ENCODE measurements at regions not wholly inside any gene's neighbourhood (a gene's known extent, or its start where the extent isn't known, plus 50 kb on each side); places are given as distances from the start of the nearest gene placed in this dataset.

DNA sequence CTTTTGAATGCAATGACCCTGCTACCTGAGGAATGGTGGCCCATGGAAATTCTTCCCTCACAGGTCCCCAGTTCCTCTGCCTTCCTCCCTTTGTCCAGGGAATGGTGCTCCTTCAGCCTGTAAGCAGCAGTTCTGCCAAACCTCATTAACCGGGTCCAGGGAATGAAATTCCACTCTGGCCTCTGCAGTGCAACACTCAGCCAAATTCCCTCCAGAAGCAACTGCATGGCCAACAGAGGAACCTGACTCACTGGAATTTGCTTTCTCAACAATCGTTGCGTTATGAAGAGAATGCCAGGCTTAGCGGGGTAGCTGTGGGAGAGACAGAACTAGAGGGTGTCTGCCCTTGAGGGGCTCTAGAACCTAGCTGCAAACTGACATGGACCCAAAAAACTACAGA is 449.4 kb upstream of the PROK2 start:
- no peaks in the 10 kb centered on the region for H3K4me1 ChIP-seq (ENCODE audit: insufficient read depth)
- no peaks in the 10 kb centered on the region for H3K36me3 Mint-ChIP-seq (ENCODE audit: low read depth)
- H3K4me3 Mint-ChIP-seq = no peak overlapping the region
- peaks cover 2% of the 10 kb centered on the region; the same call in 1 of the 3 replicates for H3K9me3 Mint-ChIP-seq
- no peak overlapping the region for H3K27ac Mint-ChIP-seq
- DNase-seq (ENCODE audit: low spot score) = no peak
- no peak overlapping the region for H3K27ac ChIP-seq (ENCODE audit: low read depth)
- H3K4me3 ChIP-seq = no peak overlapping the region
- H3K27me3 ChIP-seq (ENCODE audit: insufficient read depth) = no peaks in the 10 kb centered on the region
- H3K9me2 ChIP-seq (ENCODE audit: insufficient read depth) = peaks cover 5% of the 10 kb centered on the region; the same call in 1 of the 2 replicates
- H3K27me3 Mint-ChIP-seq (ENCODE audit: insufficient read depth, low read depth, poor library complexity) = peaks cover 2% of the 10 kb centered on the region
- no peak overlapping the region for H3K4me2 ChIP-seq
- no peaks in the 10 kb centered on the region for H3K36me3 ChIP-seq (ENCODE audit: insufficient read depth)
- peak overlapping the region; percentile 59; the same call in 1 of the 2 replicates for H2AFZ ChIP-seq
- peaks cover 2% of the 10 kb centered on the region for H3K4me1 Mint-ChIP-seq
- H4K20me1 ChIP-seq (replicated peaks; ENCODE audit: insufficient read depth) = no peaks in the 10 kb centered on the region
- ATAC-seq = no peak
- no peaks in the 10 kb centered on the region for H3K79me2 ChIP-seq (replicated peaks; ENCODE audit: insufficient read depth)
- TF ChIP-seq EZH2phosphoT487 (IDR thresholded peaks at IDR 0.05; ENCODE audit: unreplicated experiment) = no peak
- no peak for TF ChIP-seq ZNF114 (CRISPR knock-in tag; IDR thresholded peaks at IDR 0.05)
- TF ChIP-seq, protein P1, sequence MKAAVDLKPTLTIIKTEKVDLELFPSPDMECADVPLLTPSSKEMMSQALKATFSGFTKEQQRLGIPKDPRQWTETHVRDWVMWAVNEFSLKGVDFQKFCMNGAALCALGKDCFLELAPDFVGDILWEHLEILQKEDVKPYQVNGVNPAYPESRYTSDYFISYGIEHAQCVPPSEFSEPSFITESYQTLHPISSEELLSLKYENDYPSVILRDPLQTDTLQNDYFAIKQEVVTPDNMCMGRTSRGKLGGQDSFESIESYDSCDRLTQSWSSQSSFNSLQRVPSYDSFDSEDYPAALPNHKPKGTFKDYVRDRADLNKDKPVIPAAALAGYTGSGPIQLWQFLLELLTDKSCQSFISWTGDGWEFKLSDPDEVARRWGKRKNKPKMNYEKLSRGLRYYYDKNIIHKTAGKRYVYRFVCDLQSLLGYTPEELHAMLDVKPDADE (IDR thresholded peaks at IDR 0.05) = no peak
- no peak for TF ChIP-seq ZNF331 (CRISPR knock-in tag; IDR thresholded peaks at IDR 0.05; ENCODE audit: low read depth)
- TF ChIP-seq NANOG (IDR thresholded peaks at IDR 0.05; ENCODE audit: borderline replicate concordance) = no peak
- no peak for TF ChIP-seq STAT1 (IDR thresholded peaks at IDR 0.05; ENCODE audit: unreplicated experiment)
- TF ChIP-seq POLR2AphosphoS5 (IDR thresholded peaks at IDR 0.05; ENCODE audit: low read depth) = no peak
- TF ChIP-seq, protein P2, sequence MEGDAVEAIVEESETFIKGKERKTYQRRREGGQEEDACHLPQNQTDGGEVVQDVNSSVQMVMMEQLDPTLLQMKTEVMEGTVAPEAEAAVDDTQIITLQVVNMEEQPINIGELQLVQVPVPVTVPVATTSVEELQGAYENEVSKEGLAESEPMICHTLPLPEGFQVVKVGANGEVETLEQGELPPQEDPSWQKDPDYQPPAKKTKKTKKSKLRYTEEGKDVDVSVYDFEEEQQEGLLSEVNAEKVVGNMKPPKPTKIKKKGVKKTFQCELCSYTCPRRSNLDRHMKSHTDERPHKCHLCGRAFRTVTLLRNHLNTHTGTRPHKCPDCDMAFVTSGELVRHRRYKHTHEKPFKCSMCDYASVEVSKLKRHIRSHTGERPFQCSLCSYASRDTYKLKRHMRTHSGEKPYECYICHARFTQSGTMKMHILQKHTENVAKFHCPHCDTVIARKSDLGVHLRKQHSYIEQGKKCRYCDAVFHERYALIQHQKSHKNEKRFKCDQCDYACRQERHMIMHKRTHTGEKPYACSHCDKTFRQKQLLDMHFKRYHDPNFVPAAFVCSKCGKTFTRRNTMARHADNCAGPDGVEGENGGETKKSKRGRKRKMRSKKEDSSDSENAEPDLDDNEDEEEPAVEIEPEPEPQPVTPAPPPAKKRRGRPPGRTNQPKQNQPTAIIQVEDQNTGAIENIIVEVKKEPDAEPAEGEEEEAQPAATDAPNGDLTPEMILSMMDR (conservative IDR thresholded peaks at IDR 0.05; ENCODE audit: low read depth in 2 of 2) = no peak
- TF ChIP-seq, protein P3, sequence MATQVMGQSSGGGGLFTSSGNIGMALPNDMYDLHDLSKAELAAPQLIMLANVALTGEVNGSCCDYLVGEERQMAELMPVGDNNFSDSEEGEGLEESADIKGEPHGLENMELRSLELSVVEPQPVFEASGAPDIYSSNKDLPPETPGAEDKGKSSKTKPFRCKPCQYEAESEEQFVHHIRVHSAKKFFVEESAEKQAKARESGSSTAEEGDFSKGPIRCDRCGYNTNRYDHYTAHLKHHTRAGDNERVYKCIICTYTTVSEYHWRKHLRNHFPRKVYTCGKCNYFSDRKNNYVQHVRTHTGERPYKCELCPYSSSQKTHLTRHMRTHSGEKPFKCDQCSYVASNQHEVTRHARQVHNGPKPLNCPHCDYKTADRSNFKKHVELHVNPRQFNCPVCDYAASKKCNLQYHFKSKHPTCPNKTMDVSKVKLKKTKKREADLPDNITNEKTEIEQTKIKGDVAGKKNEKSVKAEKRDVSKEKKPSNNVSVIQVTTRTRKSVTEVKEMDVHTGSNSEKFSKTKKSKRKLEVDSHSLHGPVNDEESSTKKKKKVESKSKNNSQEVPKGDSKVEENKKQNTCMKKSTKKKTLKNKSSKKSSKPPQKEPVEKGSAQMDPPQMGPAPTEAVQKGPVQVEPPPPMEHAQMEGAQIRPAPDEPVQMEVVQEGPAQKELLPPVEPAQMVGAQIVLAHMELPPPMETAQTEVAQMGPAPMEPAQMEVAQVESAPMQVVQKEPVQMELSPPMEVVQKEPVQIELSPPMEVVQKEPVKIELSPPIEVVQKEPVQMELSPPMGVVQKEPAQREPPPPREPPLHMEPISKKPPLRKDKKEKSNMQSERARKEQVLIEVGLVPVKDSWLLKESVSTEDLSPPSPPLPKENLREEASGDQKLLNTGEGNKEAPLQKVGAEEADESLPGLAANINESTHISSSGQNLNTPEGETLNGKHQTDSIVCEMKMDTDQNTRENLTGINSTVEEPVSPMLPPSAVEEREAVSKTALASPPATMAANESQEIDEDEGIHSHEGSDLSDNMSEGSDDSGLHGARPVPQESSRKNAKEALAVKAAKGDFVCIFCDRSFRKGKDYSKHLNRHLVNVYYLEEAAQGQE (IDR thresholded peaks at IDR 0.05; ENCODE audit: unreplicated experiment) = no peak
- TF ChIP-seq, protein P4, sequence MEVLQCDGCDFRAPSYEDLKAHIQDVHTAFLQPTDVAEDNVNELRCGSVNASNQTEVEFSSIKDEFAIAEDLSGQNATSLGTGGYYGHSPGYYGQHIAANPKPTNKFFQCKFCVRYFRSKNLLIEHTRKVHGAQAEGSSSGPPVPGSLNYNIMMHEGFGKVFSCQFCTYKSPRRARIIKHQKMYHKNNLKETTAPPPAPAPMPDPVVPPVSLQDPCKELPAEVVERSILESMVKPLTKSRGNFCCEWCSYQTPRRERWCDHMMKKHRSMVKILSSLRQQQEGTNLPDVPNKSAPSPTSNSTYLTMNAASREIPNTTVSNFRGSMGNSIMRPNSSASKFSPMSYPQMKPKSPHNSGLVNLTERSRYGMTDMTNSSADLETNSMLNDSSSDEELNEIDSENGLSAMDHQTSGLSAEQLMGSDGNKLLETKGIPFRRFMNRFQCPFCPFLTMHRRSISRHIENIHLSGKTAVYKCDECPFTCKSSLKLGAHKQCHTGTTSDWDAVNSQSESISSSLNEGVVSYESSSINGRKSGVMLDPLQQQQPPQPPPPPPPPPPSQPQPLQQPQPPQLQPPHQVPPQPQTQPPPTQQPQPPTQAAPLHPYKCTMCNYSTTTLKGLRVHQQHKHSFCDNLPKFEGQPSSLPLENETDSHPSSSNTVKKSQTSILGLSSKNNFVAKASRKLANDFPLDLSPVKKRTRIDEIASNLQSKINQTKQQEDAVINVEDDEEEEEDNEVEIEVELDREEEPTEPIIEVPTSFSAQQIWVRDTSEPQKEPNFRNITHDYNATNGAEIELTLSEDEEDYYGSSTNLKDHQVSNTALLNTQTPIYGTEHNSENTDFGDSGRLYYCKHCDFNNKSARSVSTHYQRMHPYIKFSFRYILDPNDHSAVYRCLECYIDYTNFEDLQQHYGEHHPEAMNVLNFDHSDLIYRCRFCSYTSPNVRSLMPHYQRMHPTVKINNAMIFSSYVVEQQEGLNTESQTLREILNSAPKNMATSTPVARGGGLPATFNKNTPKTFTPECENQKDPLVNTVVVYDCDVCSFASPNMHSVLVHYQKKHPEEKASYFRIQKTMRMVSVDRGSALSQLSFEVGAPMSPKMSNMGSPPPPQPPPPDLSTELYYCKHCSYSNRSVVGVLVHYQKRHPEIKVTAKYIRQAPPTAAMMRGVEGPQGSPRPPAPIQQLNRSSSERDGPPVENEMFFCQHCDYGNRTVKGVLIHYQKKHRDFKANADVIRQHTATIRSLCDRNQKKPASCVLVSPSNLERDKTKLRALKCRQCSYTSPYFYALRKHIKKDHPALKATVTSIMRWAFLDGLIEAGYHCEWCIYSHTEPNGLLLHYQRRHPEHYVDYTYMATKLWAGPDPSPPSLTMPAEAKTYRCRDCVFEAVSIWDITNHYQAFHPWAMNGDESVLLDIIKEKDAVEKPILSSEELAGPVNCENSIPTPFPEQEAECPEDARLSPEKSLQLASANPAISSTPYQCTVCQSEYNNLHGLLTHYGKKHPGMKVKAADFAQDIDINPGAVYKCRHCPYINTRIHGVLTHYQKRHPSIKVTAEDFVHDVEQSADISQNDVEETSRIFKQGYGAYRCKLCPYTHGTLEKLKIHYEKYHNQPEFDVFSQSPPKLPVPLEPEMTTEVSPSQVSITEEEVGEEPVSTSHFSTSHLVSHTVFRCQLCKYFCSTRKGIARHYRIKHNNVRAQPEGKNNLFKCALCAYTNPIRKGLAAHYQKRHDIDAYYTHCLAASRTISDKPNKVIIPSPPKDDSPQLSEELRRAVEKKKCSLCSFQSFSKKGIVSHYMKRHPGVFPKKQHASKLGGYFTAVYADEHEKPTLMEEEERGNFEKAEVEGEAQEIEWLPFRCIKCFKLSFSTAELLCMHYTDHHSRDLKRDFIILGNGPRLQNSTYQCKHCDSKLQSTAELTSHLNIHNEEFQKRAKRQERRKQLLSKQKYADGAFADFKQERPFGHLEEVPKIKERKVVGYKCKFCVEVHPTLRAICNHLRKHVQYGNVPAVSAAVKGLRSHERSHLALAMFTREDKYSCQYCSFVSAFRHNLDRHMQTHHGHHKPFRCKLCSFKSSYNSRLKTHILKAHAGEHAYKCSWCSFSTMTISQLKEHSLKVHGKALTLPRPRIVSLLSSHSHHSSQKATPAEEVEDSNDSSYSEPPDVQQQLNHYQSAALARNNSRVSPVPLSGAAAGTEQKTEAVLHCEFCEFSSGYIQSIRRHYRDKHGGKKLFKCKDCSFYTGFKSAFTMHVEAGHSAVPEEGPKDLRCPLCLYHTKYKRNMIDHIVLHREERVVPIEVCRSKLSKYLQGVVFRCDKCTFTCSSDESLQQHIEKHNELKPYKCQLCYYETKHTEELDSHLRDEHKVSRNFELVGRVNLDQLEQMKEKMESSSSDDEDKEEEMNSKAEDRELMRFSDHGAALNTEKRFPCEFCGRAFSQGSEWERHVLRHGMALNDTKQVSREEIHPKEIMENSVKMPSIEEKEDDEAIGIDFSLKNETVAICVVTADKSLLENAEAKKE (CRISPR knock-in tag; IDR thresholded peaks at IDR 0.05) = no peak
- TF ChIP-seq EZH2 (IDR thresholded peaks at IDR 0.05; ENCODE audit: low read depth, unreplicated experiment) = no peak
- no peaks in the 10 kb centered on the region for H3F3A ChIP-seq (replicated peaks; ENCODE audit: low read depth)
